ES-I3 (cell line): ENCODE measurements at regions not wholly inside any gene's neighbourhood (a gene's known extent, or its start where the extent isn't known, plus 50 kb on each side); places are given as distances from the start of the nearest gene placed in this dataset.
"Not testable (repeated sequence)": the region's sequence is repeated elsewhere in the genome, so short reads cannot be mapped to it uniquely, and the experiment has no call there.

Source experiments
- H3K36me3 ChIP-seq: 2 replicates; pipeline ENCODE4 v1.6.1; 2013; ENCODE audit warnings: mild to moderate bottlenecking, low read length, control low read depth, moderate library complexity; ENCODE audit not compliant: insufficient read depth
- H3K4me1 ChIP-seq: 2 replicates; pipeline ENCODE4 v1.6.1; 2013; ENCODE audit warnings: mild to moderate bottlenecking, control low read depth, low read length; ENCODE audit not compliant: insufficient read depth
- H3K9ac ChIP-seq: 2 replicates; pipeline ENCODE4 v1.6.1; 2013; ENCODE audit warnings: low read depth, mild to moderate bottlenecking, low read length, moderate library complexity
- H3K9me3 ChIP-seq: 2 replicates; pipeline ENCODE4 v1.6.1; 2013; ENCODE audit warnings: mild to moderate bottlenecking, low read length, moderate library complexity; ENCODE audit not compliant: control insufficient read depth, insufficient read depth

DNA sequence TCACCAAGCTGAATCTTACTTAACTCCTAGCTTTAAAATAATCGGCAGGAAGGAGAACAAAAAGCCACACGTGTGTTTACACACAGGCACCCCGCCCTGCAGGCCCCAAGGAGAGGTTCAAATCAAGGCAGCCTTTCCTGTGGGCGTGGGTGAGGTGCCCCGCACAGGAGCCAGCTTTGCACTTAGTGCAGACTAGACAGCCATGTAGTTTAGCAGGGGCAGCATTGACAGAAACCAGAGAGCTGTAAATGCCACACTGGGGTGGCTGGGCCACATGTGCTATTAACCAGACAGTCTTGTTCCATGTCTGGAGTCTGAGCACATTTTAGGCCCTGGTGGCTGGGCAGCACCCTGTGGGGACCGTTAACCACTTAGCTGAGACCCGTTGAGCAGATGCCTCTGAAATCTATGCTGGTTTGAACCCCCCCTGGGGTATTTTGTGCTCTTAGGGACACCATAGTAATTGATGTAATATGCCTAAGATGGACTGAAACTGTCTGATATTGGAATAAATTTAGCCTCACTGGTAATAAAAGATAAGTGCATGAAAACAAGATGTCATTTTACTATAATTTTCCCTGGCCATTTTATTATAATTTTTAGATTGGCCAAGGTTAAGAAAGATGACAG lies 106.4 kb upstream of the KCNG1 start:
- H3K36me3 ChIP-seq: no peaks in the 10 kb centered on the region
- peaks cover 7% of the 10 kb centered on the region; the same call in 1 of the 2 replicates for H3K4me1 ChIP-seq
- H3K9ac ChIP-seq: no peak overlapping the region
- no peaks in the 10 kb centered on the region for H3K9me3 ChIP-seq

DNA sequence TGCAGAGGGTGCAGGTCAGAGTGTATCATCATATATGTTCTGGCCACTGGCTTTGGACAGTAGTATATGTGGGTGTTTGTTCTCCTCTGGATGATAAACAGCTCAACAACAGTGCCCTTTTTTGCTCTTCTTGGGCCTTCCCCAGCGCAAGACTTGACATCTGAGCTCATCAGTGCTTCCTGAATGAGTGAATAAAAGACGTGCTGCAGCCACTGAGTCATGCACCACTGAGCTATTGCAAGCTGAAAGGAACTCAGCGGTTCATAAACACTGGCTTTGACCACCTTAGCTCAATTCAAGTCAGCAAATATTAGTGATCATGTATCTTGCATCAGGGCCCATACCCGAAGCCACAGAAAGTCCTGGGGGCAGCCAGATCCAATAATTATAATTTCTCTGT lies 105.3 kb upstream of the KCNG1 start:
- Histone ChIP-seq H3K9me3 (no peaks in the 10 kb centered on the region), H3K9ac (no peak overlapping the region), H3K36me3 (no peaks in the 10 kb centered on the region), H3K4me1 (peaks cover 7% of the 10 kb centered on the region; the same call in 1 of the 2 replicates)

DNA sequence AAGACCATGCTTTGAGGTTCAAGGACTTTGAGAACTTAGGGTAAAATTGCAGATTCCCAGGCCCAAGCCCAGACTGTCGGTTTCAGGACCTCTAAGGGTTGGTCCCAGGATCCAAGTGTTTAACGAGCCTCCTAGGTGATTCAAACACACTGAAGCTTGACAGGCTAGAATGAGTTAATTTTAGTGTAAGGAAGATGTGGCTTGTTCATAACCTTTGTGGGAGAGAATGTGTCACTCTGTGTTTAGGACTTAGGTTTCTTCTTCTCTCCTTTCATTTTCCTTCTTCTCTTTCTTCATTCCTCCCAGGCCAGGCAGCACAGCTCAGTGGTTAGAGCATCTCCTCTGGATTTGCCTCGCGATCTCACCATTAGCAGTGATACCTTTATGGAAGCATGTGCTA lies 104.8 kb upstream of the KCNG1 start:
- H3K9me3 ChIP-seq: no peaks in the 10 kb centered on the region

DNA sequence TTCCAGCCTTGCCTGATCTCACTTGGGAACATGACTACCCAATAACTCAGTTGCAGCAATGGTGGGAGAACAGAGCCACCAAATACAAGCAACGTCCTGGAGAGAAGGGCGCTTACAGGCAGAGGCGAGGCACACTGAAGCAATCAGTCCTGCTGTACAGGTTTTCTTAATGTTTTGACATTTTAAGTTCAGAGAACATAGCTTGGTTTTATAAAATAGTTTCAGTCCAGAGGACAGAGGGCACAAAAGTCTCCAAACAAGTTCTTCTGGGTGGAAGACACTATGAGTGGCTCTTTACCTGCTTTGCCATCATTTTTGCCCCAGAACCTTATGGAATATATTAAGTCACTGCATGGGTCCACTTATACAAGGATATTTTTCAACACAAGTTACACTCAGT lies 103.4 kb upstream of the KCNG1 start:
- Histone ChIP-seq H3K36me3 (no peaks in the 10 kb centered on the region), H3K9me3 (no peaks in the 10 kb centered on the region), H3K9ac (no peak overlapping the region), H3K4me1 (peaks cover 19% of the 10 kb centered on the region)

More for the DNA sequence above, 104.8 kb upstream of the KCNG1 start:
- Histone ChIP-seq H3K36me3 (no peaks in the 10 kb centered on the region), H3K9ac (no peak overlapping the region), H3K4me1 (peaks cover 7% of the 10 kb centered on the region; the same call in 1 of the 2 replicates)

DNA sequence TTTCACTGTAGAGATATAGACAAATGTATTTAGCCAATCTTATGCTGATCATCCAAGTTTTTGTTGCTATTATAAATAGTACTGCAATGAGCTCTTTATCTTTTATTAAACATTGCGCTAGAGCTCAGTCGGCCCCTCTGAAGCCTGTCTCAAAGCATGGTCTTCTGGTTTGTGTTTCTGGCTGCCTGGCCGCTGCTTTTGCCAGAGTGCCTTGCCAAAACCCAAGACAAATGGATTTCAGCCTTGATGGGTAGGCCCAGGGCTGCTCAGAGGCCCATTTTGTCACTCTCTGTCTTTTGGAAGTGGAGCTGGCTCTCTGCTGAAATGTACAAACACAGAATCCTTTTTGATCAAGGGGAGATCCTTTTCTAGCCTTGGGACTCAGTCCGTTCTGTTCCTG lies 102.9 kb upstream of the KCNG1 start:
- Histone ChIP-seq H3K36me3 (no peaks in the 10 kb centered on the region), H3K9me3 (no peaks in the 10 kb centered on the region), H3K4me1 (peaks cover 24% of the 10 kb centered on the region), H3K9ac (no peak overlapping the region)

- peaks cover 24% of the 10 kb centered on the region for H3K4me1 ChIP-seq
- H3K36me3 ChIP-seq: no peaks in the 10 kb centered on the region
- no peaks in the 10 kb centered on the region for H3K9me3 ChIP-seq
- no peak overlapping the region for H3K9ac ChIP-seq
Observed at GRCh38 chr20:51125105-51125504, 102.2 kb upstream of the KCNG1 start.

DNA sequence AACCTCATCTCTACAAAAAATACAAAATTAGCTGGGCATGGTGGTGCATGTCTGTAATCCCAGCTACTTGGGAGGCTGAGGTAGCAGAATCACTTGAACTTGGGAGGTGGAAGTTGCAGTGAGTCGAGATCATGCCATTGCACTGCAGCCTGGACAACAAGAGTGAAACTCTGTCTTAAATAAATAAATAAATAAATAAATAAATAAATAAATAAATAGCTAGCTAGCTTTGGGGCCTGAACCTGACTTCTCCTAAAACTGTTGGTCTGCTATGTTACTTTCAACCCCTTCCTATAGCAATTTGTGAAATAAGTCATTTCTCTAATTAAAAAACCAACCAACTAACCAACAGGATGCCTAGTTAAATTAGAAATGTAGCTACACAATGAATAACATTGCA lies 101.0 kb upstream of the KCNG1 start:
- not testable (repeated sequence) for H3K9me3 ChIP-seq, H3K36me3 ChIP-seq, H3K9ac ChIP-seq
- peaks cover 24% of the 10 kb centered on the region for H3K4me1 ChIP-seq

DNA sequence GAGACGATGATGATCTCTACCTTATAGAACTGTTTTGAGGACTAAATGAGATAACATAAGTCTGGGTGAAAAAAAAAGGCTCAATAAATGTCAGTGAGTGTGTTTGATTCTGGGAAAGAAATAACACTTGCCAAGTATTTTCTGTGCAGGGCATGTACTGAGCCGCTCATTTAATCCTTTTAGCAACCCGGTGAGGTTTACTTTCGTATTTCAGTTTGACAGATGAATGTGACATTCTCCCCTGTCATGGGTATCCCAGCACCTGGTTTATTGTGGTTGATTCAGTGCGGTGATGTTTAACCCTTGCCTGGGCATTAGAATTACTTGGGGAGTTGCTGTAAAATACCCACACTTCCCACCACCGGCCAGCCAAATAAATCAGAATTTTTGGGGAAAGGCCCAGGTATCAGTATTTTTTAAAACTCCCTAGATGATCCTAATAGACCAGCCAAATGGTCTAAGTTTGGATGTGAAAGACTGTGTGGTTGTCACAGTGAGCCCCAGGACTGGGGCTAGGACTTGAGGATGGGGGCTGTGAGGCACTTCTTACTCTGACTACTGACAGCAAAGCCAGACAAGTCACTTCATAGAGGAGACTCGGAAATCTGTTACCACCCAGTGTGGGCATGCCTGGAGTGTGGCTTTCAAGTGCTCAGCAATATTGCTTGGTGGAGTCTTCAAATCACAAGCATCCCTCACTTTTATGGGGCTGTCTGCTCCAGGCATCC lies 100.2 kb upstream of the KCNG1 start:
- Histone ChIP-seq H3K36me3 (no peaks in the 10 kb centered on the region), H3K4me1 (peaks cover 20% of the 10 kb centered on the region), H3K9me3 (no peaks in the 10 kb centered on the region), H3K9ac (no peak overlapping the region)

GRCh38 chr20:51121901-51122412 lies 99.0 kb upstream of the KCNG1 start:
- H3K9ac ChIP-seq: no peak overlapping the region
- H3K4me1 ChIP-seq: peaks cover 18% of the 10 kb centered on the region
- H3K9me3 ChIP-seq: no peaks in the 10 kb centered on the region

GRCh38 chr20:51121272-51121671 lies 98.4 kb upstream of the KCNG1 start:
- Histone ChIP-seq H3K4me1 (peaks cover 18% of the 10 kb centered on the region), H3K9ac (no peak overlapping the region), H3K9me3 (no peaks in the 10 kb centered on the region), H3K36me3 (no peaks in the 10 kb centered on the region)

More at GRCh38 chr20:51121901-51122412, 99.0 kb upstream of the KCNG1 start:
- no peaks in the 10 kb centered on the region for H3K36me3 ChIP-seq

GRCh38 chr20:51120868-51121267 lies 98.0 kb upstream of the KCNG1 start:
- H3K9ac ChIP-seq: no peak overlapping the region
- H3K9me3 ChIP-seq: no peaks in the 10 kb centered on the region
- peaks cover 18% of the 10 kb centered on the region for H3K4me1 ChIP-seq
- H3K36me3 ChIP-seq: no peaks in the 10 kb centered on the region

DNA sequence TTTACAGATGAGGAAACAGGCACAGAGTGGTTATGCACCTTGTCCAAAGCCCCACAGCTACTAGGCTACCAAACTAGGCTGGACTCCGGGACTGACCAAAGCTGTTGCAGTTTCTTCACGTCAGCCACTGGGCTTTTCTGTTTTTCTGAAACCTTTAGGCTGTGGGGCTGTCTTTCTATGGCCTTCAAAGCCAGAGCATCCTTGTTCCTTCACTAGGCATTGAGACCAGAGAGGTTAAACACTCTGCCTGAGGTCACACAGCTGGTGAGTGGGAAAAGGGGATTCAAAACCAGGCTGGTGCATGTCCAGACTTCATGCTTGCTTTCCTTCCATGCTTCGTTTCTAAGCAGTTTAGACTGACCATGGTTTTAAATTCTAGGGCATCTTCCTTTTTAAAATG lies 97.5 kb upstream of the KCNG1 start:
- Histone ChIP-seq H3K9ac (no peak overlapping the region), H3K4me1 (peaks cover 18% of the 10 kb centered on the region), H3K9me3 (no peaks in the 10 kb centered on the region), H3K36me3 (no peaks in the 10 kb centered on the region)

DNA sequence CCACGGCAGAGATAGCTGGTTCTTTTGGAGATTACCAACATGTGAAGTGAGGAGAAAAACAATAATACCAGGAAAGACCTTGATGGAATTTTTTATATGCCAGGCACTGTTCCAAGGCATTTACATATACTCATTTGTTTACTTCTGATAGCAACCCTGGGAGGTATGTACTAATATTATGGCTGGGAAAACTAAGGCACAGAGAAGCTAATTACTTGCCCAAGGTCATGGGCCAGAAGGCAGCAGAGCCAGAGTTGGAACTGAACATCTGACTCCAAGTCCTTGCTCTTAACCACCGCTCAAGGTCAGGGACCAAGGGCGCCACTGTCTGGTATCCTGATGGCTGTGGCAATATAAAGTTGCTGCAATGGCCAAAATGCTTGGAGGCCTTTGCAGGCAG lies 97.0 kb upstream of the KCNG1 start:
- H3K36me3 ChIP-seq: no peaks in the 10 kb centered on the region
- peaks cover 18% of the 10 kb centered on the region for H3K4me1 ChIP-seq
- H3K9me3 ChIP-seq: no peaks in the 10 kb centered on the region
- no peak overlapping the region for H3K9ac ChIP-seq

DNA sequence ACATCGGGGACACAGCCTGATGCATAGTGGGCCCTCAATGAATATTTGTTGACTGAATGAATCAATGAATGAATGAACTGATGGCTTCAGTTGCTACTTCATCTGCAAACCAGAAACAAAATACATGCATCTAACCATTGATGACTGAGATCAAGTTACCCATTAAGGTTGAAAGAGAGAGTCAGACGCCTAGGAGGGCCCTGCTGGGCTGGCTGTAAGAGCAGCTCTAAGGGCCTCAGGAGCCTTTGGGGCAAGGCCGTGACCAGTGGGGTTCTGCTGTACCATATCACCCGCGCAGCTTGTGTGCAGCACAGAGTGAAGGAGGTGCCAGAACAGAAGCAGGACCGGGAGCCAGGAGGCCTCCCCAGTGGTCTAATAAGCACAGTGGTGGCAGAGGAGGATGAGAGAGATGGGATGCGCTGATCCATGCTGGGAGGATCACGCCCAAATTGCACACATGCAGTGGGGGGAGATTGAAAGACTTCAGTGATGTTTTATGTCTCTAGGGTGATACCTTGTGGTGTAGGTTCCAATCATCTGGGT lies 96.1 kb upstream of the KCNG1 start:
- no peaks in the 10 kb centered on the region for H3K36me3 ChIP-seq
- H3K9ac ChIP-seq: no peak overlapping the region
- no peaks in the 10 kb centered on the region for H3K9me3 ChIP-seq
- peaks cover 18% of the 10 kb centered on the region for H3K4me1 ChIP-seq

DNA sequence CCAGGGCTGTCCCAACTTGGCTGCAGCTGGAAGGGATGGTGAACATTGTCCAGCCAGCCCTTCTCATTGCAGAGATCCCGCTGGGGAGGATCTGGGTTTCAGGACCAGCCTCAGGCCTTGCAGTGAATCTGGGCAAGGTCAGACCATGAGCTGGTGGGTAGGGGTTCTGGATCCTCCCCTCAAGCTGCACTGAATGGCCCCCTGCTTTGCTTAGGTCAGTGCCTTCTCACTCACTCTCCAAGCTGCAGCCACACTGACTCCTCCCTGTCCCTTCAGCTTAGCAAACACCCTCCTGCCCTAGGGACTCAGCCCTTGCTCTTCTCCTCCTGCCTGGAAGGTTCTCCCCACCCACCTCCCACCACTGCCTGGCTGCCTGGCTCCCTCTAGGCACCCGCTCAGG lies 95.3 kb upstream of the KCNG1 start:
- Histone ChIP-seq H3K4me1 (peaks cover 18% of the 10 kb centered on the region), H3K36me3 (no peaks in the 10 kb centered on the region), H3K9me3 (no peaks in the 10 kb centered on the region), H3K9ac (no peak overlapping the region)
